Bronchial epithelial cell (primary cell): ENCODE measurements at regions not wholly inside any gene's neighbourhood (a gene's known extent, or its start where the extent isn't known, plus 50 kb on each side); places are given as distances from the start of the nearest gene placed in this dataset.
"Not testable (repeated sequence)": the region's sequence is repeated elsewhere in the genome, so short reads cannot be mapped to it uniquely, and the experiment has no call there.

Experiments
- DNase-seq: peaks from one replicate; pipeline ENCODE4 v3.0.0-alpha.2; 2010; ENCODE audit warnings: low read depth
- FAIRE-seq: peaks from 2 replicates; lab custom pipeline; 2011; peaks lifted over from hg19 to GRCh38; lab: Jason Lieb, UNC
- H3K27me3 ChIP-seq: 2 replicates; pipeline ENCODE4 v1.5.1; 2011; ENCODE audit warnings: low read length; ENCODE audit not compliant: control insufficient read depth, insufficient read depth
- H3K36me3 ChIP-seq: 2 replicates; pipeline ENCODE4 v1.5.1; 2011; ENCODE audit warnings: low read length; ENCODE audit not compliant: control insufficient read depth, insufficient read depth
- H3K4me3 ChIP-seq: 2 replicates; pipeline ENCODE4 v1.5.1; 2011; ENCODE audit warnings: mild to moderate bottlenecking, low read depth, low read length, control low read depth
- CTCF ChIP-seq: IDR thresholded peaks from 2 replicates; pipeline ENCODE4 v1.5.1; 2011; ENCODE audit warnings: mild to moderate bottlenecking, moderate library complexity, low read length, control low read depth, inconsistent platforms; ENCODE audit not compliant: insufficient read depth, severe bottlenecking

- FAIRE-seq (no peak), DNase-seq (peak; percentile 94)
- Histone ChIP-seq H3K27me3 (no peaks in the 10 kb centered on the region), H3K36me3 (no peaks in the 10 kb centered on the region), H3K4me3 (no peak overlapping the region)
- TF ChIP-seq CTCF: no peak
Observed at GRCh38 chr21:16117851-16118590, 388.2 kb downstream of the USP25 start.

- Histone ChIP-seq H3K4me3 (no peak overlapping the region), H3K27me3 (no peaks in the 10 kb centered on the region), H3K36me3 (no peaks in the 10 kb centered on the region)
- TF ChIP-seq CTCF: no peak
- DNase-seq (peak; percentile 97), FAIRE-seq (no peak)
Observed at GRCh38 chr21:16124378-16125138, 394.8 kb downstream of the USP25 start.

GRCh38 chr21:16125274-16125673 lies 395.5 kb downstream of the USP25 start:
- FAIRE-seq: no peak
- no peak for DNase-seq
- no peak overlapping the region for H3K4me3 ChIP-seq
- H3K27me3 ChIP-seq: no peaks in the 10 kb centered on the region
- TF ChIP-seq CTCF: no peak
- H3K36me3 ChIP-seq: no peaks in the 10 kb centered on the region

GRCh38 chr21:16132453-16132852 lies 402.7 kb downstream of the USP25 start:
- not testable (repeated sequence) for FAIRE-seq, DNase-seq

GRCh38 chr21:16133248-16133647 lies 403.5 kb downstream of the USP25 start:
- DNase-seq: no peak
- FAIRE-seq: peak; percentile 47
- H3K4me3 ChIP-seq: no peak overlapping the region
- TF ChIP-seq CTCF: no peak
- no peaks in the 10 kb centered on the region for H3K27me3 ChIP-seq
- no peaks in the 10 kb centered on the region for H3K36me3 ChIP-seq

More at GRCh38 chr21:16132453-16132852, 402.7 kb downstream of the USP25 start:
- not testable (repeated sequence) for H3K4me3 ChIP-seq, H3K27me3 ChIP-seq, H3K36me3 ChIP-seq

GRCh38 chr21:16134134-16134533 lies 404.4 kb downstream of the USP25 start:
- H3K36me3 ChIP-seq: no peaks in the 10 kb centered on the region
- DNase-seq (no peak), FAIRE-seq (no peak)
- no peaks in the 10 kb centered on the region for H3K27me3 ChIP-seq
- no peak overlapping the region for H3K4me3 ChIP-seq
- TF ChIP-seq CTCF: no peak
